RCC 7860 (cell line): ENCODE measurements at regions not wholly inside any gene's neighbourhood (a gene's known extent, or its start where the extent isn't known, plus 50 kb on each side); places are given as distances from the start of the nearest gene placed in this dataset.

Source experiments
- DNase-seq: peaks from one replicate; pipeline ENCODE4 v3.0.0-alpha.2; 2015; ENCODE audit warnings: low spot score
- FAIRE-seq: peaks from 2 replicates; lab custom pipeline; 2012; peaks lifted over from hg19 to GRCh38; lab: Jason Lieb, UNC

DNA sequence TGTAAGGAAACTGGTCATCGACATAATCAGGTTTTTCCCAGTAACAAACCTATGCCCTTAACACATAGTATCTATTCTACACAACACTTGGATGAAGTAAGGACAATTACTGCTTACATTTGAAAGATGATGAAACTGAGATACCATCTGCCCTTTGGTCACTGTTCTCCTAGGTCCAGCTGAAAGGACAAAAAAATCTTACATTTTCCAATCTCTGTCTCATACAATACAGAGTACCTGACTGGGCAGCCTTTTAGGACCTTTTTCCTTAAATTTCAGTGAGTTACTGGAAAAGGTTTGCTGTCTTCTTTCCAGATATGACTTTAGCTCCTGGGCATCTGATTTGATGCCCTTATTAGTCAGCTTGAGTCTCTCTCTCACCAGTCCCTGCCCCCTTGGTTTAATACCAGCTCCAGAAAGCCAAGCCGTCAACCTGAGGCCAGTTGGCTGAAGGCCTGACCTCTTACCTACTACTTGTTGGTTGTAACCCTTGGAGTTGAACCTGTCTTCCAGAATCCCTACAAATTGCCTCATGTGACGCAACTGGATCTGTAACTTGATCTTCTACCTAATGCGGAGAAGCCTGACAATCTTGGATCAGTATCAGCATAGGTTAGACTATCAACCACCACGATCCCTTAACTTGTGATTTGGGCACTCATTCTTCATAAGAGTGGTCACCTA lies 355.3 kb upstream of the ZNF385D start:
- no peak for DNase-seq
- no peak for FAIRE-seq

DNA sequence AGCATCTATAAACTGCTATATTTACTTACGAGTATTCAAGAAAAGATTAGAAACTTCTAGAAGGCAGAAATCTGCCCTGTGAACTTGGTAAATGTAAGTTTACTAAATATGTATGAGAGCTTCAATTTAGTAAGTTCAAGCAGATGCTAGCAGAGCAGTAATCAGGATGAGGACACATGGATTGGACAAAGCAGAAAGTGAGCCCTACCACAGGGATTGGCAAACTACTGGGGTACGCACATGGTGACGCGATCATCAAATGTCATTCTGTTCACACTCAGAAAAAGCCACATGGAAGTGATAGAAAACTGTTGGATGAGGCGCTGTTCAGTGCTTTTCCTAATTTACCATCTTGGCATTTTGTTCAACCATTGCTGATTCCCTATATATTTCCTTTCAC lies 360.2 kb upstream of the ZNF385D start:
- FAIRE-seq (no peak), DNase-seq (no peak)

DNA sequence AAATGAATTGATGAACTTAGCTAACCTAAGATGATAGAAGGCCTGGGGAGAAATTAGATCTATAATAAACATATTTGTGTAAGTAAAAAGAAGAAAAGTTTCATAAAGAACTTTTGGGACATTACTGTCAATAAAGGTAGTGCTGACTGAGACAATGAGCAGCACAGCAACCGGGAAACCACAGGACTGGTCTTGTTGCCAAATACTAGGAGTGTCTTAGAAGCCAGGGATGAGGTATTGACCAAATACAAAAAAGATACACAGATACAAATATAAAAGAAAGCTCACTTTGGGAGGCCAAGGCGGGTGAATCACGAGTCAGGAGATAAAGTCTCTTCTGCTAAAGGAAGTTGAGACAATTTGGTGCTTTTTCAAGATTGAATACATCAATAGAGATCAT lies 362.4 kb upstream of the ZNF385D start:
- FAIRE-seq = no peak

DNA sequence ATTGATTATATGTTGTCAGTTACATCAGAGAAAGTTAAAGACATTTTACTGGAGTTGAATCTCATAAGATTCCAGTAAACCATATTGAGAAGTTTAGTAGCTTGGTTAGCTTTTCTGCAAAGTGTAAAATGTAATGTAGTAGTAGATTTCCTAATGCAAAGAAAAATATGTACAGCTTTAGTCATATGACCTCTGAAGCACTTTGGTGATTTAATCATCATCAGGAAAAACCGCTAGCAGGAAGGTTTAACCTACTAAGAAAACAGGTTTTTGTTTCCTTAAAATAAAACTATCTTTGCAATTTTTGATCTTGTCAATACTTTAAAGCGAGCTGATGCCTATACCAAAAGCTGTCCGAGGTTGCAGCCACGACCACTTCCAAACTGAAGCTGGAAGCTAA lies 364.6 kb upstream of the ZNF385D start:
- FAIRE-seq (no peak), DNase-seq (no peak)

More for the DNA sequence above, 362.4 kb upstream of the ZNF385D start:
- DNase-seq = no peak

DNA sequence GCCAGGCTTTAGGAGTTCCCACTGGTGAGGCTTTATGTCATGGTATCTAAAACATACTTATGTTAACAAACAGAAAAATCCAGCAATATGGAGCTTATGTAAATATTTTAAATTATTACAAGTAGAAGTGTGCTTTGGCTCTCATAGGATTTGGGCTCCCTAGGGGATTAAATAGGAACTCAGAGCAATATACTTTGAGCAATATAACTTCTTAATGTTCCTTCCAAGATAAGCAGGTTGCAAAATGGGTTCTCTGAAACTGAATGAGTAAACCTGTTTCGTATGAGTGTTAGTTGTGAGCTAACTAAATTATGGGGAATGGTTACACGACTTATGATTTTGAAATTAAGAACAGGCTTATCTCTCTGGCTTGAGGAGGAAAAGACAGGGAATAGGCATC lies 366.1 kb upstream of the ZNF385D start:
- DNase-seq (no peak), FAIRE-seq (no peak)

DNA sequence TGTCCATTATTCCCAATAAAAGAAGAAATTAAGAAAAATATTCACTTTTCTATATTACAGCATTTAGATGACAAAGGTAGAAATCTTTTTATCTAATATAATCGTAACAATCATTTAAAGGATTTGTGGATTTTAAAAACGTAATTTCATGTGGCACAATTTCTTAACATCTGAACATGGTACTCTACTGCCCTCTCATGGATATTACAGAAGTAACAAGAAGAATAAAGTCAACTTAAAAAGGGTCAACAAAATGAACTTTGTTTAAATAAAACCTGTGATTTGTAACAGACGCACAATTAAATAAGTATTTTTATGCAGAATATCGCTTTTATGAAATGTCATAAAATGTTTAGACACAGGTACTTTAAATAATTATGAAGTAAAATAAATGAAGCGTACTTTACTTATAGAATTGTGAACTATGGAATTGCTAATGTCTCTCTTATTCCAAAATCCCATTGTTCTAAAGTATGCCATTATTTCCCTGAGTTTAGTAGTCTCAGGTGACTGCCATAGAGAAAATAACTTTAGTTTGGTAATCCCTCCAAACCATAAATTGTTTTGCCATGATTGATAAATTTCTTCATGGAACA lies 366.8 kb upstream of the ZNF385D start:
- DNase-seq (peak; percentile 29), FAIRE-seq (peak; percentile 78)

DNA sequence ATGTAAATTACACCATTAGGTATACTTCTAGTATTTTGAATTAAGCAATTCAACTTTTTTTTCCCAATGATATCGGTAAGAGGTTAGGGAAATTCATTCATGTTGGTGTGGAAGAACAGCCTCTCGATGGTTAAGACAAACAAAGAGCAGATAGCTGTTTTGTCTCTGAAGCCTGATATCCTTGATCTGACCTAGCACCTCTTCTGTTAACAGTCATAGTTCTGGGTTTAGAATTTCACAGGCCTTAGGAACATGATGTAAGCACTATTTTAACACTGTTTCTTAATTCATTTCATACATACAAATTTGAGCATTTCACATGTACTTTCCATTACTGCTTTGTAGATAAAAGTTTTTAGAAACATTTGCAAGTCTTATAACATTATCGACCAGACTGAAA lies 367.5 kb upstream of the ZNF385D start:
- FAIRE-seq = no peak
- DNase-seq = no peak

DNA sequence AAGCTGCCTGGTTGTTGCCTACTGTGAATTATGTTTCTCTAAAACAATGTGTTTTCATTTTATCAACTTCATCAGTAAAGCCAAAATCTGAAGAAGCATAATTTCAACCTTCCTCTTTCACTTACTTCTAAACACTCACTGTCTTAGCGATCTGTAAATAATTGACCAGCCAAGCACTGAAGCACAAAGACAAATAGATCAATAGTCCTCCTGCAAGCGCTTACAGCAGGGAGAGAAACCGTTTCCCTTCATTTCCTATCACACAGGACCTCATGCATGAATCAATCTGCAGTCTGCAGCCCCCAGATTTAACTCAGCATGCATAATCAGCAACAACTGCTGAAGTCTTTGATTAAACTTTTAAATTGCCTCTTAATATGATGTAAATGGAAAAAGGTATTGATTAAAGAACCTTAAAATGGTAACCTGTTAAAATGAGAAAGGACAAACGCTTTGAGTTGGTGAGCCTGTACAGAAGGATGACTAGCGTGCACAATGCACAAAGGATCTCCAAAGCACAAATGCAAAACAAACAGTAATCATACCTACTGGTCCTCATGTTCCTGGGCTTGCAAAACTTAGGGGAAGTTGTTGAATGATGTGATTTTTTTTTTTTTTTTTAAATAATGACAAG lies 370.2 kb upstream of the ZNF385D start:
- no peak for FAIRE-seq
- no peak for DNase-seq

DNA sequence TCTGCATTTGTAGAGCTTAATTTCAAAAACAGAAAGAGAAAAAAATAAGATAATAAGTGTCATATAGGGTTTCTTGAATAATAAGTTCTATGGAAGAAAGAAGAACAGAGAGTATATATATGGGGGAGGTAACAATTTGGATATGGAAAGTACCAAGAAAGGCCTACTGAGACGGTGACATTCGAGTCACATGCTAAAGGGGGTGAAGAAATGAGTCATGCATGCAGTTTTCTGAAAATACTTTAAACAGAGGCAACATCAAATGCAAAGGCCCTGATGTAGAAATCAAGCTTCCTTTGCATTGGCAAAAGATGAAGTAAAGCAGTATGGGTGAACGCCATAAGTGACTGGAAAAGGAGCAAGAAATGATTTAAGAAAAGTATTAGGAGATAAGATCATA lies 371.6 kb upstream of the ZNF385D start:
- DNase-seq (no peak), FAIRE-seq (no peak)

DNA sequence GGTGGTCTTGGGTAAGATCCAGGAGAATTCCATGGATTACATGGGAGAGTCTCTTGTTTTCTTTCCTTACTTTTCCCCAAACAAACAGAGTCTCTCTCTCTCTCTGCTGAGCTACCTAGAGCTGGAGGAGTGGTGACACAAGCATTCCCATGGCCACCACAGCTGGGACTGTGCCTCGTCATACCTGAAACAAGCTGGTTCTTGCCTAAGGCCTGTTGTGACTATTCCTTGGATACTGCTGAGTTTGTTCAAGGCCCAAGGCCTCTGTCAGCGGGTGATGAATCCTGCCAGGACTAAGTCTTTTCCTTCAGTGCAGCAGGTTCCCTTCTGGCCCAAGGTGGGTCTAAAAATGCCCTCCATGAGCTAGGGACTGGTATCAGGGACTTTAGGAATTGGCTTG lies 378.1 kb upstream of the ZNF385D start:
- FAIRE-seq = no peak
- DNase-seq = no peak

DNA sequence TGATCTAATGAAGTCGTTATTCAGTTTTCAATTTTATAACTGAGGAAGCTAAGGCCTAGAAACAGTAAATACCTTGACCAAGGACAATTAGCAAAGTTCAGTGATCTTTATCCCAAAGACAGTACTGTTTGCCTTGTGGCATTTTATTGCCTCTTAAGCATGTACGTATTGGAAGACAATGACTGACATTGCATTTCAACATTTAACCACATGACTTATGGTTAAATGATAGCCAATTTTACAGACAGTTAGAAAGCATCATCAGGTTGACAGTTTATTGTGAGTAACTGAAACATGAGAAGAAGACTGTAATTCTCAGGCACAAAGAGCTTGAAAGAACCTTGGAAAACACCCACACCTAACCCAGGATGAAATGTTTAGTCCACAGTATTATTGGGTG lies 390.8 kb upstream of the ZNF385D start:
- DNase-seq = no peak
- FAIRE-seq = no peak

DNA sequence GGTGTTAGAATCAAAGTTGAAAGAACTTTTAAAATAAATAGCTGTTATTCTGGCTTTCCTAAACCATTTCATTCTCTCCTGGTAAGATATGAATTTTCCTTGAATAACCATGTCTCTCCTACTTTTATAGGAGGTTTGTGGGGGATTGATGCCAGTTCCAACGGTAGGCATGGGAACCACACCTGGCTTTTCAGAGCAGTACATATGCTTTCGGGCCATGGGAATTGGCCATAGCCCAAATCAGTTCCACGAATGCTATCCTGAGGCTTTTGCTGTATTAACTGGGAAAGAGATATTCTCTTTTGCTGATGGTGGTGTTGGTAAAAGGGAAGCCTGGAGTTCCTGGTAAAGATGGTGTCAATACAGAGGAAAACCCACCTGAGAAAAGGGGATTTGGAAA lies 396.2 kb upstream of the ZNF385D start:
- FAIRE-seq = no peak

DNA sequence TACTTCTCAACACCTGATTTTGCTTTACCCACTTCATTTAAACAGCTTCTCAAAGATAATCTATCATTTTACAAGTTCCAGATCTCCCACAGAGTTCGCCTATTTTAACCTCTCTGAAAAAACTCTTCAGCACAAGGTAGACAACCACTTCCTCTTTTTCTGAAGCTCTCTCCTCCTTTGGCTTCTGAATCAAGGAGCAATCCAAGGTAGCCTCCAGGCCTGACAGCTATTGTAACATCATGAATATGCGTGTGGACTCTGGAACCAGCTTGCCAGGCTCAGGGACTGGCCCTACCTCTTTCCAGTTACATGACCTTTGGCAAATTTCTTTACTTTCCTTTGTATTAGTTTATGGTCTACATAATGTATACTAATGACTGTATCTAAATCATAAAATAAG lies 405.9 kb upstream of the ZNF385D start:
- DNase-seq (no peak), FAIRE-seq (no peak)

More for the DNA sequence above, 396.2 kb upstream of the ZNF385D start:
- DNase-seq = no peak

DNA sequence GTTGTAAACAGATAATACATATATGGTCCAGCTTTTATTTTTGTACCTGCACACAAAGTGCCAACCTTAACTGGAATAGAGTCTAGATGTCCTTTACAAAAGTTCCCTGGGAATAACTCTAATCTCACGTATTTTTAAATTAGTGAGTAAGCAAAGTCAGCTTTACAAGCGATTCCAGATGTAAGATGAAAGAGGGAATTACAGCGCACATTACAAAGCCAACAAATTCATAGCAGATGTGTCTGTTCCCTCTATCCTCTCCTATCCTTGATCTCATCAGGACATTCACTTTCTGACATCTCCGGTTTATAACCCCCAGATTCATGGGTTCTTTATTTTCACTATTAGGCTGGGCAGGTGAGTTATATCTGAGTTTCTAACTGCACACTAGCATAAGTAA lies 406.8 kb upstream of the ZNF385D start:
- FAIRE-seq = no peak
- no peak for DNase-seq

DNA sequence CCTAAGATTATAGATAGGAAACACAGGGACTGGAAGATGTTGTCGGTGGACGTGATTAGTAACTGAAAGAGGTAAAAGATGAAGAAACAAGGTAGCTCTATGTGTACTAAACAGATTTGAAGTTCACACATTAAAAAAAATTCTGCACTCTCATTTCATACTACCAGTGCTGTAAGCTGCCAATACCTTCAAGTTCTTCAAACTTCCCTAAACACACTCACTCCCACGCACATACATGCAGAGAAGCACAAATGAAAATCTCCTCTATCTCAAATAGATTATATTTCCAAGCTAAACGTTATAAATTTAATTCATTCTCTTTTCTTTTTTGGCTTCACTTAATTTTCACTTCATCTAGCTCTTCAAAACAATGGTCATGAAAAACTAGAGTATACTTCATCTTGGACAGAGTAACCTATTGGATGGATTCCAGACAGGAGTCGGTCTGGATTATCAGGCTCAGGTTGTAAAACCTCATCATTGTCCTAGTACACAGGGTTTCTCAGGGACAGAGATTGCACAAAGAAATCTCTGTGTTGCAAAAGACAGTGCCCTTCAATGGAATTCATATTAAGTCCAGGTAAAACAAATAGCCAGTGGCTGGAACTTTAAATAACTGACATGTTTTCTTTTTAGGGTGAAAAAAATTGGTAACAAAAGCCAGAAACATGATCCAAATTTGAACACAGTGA lies 408.1 kb upstream of the ZNF385D start:
- FAIRE-seq (no peak), DNase-seq (no peak)

DNA sequence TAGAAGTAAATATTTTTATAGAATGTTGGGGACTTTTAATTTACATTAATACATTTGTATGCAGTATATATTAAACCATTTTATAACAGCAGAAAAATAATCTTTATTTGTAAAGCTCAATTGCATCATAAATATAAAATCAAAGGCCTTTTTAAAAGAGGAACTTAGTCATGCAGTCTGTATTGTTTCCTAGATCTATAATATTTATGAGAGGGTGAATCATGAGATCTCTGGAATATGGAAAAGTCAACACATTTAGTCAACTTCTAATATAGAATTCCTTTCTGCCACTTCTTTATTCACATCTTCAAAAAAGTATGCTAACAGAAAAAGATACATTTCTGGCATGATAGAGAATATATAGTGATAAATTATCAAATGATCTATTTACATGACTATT lies 410.3 kb upstream of the ZNF385D start:
- DNase-seq = no peak
- no peak for FAIRE-seq

DNA sequence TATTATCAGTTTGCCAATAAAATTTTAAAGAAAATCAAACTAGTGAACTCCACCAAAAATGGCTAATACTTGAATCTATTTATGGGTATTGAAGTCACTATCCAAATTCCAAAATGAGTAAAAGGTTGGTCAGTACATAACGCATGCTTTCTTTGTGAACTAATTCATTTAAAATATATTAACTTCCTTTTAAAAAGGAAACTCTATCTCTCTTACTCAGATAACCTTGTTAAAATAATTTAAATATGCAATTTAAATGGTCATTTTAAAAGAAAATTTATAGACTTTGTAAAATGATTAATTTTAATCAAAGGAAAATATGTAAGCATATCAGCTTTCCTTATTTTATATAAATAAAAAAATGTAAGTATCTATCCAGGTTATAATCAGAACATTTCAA lies 419.4 kb upstream of the ZNF385D start:
- no peak for FAIRE-seq

DNA sequence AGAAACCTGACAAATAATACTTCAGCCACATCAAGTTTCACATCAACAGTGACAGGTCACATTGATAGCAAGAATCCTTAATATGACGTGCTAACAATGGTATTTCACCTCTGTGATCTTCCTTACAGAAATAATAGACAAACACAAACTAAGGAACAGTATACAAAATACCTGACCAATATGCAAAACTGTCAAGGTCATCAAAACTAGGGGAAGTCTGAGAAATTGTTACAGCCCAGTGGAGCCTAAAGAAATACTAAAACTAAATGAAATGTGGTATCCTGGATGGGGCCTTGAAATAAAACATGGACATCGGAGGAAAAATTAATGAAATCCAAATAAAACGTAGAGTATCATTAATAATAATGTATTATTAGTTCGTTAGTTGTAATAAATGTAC lies 422.0 kb upstream of the ZNF385D start:
- DNase-seq (no peak), FAIRE-seq (no peak)

More for the DNA sequence above, 419.4 kb upstream of the ZNF385D start:
- DNase-seq = no peak

DNA sequence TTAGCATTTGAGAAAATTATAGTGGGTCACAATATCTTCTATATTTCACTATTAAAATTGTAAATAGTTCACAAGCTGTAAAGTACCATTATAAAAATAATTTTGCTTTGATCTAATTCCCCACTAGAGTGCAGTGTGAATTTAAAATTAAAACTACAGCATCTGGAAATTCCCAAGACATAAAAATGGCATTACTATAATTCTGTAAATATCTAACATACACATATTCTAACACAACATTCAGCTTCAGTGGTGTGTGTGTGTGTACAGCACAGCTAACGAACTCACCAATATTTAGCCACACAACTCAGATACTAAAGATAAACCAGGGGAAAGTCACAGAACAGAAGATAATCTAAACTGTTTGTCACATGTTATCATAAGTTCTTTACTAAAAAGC lies 424.9 kb upstream of the ZNF385D start:
- DNase-seq = no peak
- no peak for FAIRE-seq

DNA sequence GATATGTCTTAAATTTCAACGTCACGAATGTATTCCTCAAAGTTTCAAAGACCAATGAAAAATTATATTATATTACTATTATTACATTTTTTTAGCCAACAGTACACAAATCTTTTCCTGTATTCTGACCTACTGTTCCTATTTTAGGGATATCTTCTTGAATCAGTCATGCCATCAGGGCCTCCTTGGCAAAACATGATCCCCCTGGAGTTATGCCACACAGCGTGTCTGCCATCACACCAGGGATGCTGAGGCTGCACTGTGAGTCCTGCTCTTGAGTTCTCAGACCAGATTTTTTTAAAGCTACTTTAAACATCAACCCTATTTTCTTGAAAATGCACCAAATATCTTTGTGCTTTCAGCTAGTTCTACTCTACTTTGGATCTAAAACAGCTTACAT lies 425.9 kb upstream of the ZNF385D start:
- no peak for FAIRE-seq
- DNase-seq = no peak

DNA sequence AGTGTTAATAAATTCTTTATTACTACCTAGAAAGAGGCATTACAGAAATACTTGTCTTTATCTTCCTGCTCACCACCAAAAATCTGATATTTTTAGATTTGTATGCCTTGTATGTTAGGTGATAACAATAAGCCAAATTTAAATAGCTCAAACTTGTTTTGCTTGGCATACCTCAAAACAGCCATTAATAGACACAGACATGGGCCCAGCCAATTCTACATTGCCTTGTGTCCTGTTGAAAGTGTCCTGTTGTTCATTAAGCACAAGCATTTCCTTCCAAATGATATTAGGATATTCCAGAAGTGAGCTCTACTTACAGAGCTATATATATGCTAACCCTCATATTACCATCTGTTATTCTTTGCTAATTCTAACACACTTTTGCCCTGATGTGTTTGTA lies 438.6 kb upstream of the ZNF385D start:
- DNase-seq = no peak
- FAIRE-seq = no peak

DNA sequence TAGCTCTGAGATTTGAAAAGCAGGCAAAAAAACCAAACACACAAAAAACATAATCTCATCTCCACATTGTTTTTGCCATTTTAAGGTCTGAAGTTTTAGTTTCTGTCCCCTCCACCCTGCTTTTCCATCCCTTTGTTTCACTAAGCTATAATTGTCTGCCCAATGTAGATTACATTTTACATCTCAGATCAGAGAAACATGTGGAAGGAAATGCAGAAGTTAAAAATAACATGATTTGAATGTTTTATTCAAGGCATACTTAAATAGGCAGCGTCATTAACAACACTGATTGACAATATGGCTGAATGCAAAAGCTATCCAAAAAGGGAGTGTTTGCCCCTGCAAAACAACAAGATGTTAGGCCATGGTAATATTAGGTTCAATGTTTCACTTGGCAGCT lies 448.1 kb upstream of the ZNF385D start:
- DNase-seq = no peak
- no peak for FAIRE-seq
